Esophagus squamous epithelium (tissue), 5 donors: ENCODE measurements at regions not wholly inside any gene's neighbourhood (a gene's known extent, or its start where the extent isn't known, plus 50 kb on each side); places are given as distances from the start of the nearest gene placed in this dataset.

Experiments
- DNase-seq: peaks from one replicate; lab custom pipeline; 2025; lab: John Stamatoyannopoulos, UW
- H3K27ac ChIP-seq, 4 donors: fragments of 200-600 bp; sonication (generic); one replicate each; pipeline ENCODE4 v1.5.1; 2016 to 2019; ENCODE audit warnings: mild to moderate bottlenecking in 1 of 4
- H3K27me3 ChIP-seq, 4 donors: fragments of 200-600 bp; sonication (generic); 1 replicate in 3 of 4; 2 replicates in 1 of 4; pipeline versions ENCODE4 v1.5.1 to v1.6.0; 2017 to 2021; ENCODE audit warnings: antibody characterized with exemption in 1 of 4
- H3K36me3 ChIP-seq, 3 donors: fragments of 200-600 bp; sonication (generic); one replicate each; pipeline ENCODE4 v1.5.1; 2016 to 2019
- H3K4me1 ChIP-seq, 3 donors: fragments of 200-600 bp; sonication (generic); one replicate each; pipeline ENCODE4 v1.5.1; 2017 to 2019
- H3K4me3 ChIP-seq, 4 donors: fragments of 200-600 bp; sonication (generic); 1 replicate in 3 of 4; 2 replicates in 1 of 4; pipeline ENCODE4 v1.5.1; 2016 to 2019; ENCODE audit warnings: mild to moderate bottlenecking in 2 of 4, moderate library complexity in 1 of 4
- H3K9me3 ChIP-seq, 3 donors: fragments of 200-600 bp; sonication (generic); one replicate each; pipeline ENCODE4 v1.5.1; 2016 to 2019
- POLR2A ChIP-seq, 4 donors: fragments of 450-650 bp; IDR thresholded peaks; one replicate each; pipeline ENCODE4 v1.6.1; 2017; ENCODE audit warnings: antibody characterized with exemption in 4 of 4, mild to moderate bottlenecking in 4 of 4, moderate library complexity in 3 of 4
- WGBS, 2 donors: methylation state at CpG; one replicate each; pipeline ENCODE4 v1.1.5; 2018; 5-methylcytosine and 5-hydroxymethylcytosine counted together
- intact Hi-C: fragments of 100-400 bp; cut with DNase I; formaldehyde crosslinking; loops from one replicate; pipeline ENCODE4 v1.15.0; 2022
- TF ChIP-seq, protein P1 (sequence below), 6 experiments: fragments of 450-650 bp in 4 of 6; fragments of 200-600 bp in 2 of 6; sonication (generic) in 2 of 6; IDR thresholded peaks; one replicate each; pipeline ENCODE4 v1.5.1; 2016 to 2019; ENCODE audit warnings: antibody characterized with exemption in 6 of 6, mild to moderate bottlenecking in 4 of 6, moderate library complexity in 4 of 6
- donor health status: DM: yes; HTN: yes; CAD: no.

DNA sequence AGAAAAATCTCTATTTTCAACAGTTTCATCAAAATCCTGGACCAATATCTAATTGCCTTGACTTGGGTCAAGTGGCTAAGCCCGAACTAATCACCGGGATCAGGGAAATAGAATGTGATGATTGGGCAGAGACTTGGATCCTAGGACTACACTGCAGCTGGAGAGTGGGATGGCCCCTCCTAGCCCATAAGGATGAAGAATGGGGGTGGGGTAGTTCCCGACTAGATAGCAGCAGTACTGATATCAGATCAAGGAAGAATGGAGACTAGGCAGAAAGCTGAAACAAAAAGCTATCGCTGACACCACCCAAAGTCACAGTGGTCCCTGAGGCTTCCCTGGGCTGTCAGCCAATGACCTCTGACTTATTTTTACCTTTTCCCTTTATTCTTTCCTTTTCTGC is 160.4 kb upstream of the PHYHIPL start:
- no peak for DNase-seq
- Histone ChIP-seq H3K9me3 (no peaks in the 10 kb centered on the region), H3K36me3 (no peaks in the 10 kb centered on the region), H3K27ac (no peak overlapping the region), H3K4me1 (no peaks in the 10 kb centered on the region), H3K4me3 (no peak overlapping the region), H3K27me3 (no peaks in the 10 kb centered on the region)
- 70 to 74% methylated on average over 4 of the region's 4 CpGs for WGBS, 2 donors
- intact Hi-C loops: no loop called here
- TF ChIP-seq, protein P1, sequence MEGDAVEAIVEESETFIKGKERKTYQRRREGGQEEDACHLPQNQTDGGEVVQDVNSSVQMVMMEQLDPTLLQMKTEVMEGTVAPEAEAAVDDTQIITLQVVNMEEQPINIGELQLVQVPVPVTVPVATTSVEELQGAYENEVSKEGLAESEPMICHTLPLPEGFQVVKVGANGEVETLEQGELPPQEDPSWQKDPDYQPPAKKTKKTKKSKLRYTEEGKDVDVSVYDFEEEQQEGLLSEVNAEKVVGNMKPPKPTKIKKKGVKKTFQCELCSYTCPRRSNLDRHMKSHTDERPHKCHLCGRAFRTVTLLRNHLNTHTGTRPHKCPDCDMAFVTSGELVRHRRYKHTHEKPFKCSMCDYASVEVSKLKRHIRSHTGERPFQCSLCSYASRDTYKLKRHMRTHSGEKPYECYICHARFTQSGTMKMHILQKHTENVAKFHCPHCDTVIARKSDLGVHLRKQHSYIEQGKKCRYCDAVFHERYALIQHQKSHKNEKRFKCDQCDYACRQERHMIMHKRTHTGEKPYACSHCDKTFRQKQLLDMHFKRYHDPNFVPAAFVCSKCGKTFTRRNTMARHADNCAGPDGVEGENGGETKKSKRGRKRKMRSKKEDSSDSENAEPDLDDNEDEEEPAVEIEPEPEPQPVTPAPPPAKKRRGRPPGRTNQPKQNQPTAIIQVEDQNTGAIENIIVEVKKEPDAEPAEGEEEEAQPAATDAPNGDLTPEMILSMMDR (IDR thresholded peaks at IDR 0.05): no peak
- TF ChIP-seq POLR2A (IDR thresholded peaks at IDR 0.05): no peak

DNA sequence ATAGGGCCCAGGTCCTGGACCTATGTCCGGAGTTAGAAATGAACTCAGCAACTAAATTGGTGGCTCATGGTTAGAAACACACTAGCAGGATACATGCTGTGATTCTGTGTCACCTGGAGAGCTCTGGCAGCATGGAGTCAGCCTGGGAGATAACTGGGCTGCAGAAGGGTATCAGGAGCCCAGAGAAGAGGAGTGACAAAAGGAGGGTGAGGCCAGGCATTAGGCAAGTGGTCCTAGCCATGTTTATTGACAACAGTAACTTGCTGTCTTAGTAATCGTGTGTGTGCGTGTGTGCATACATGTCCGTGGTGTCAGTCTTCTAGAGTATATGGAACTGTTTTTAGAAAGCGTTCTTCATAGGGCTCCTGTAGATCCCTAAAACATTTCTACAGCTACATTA is 157.5 kb upstream of the PHYHIPL start:
- H3K9me3 ChIP-seq: no peaks in the 10 kb centered on the region
- no peaks in the 10 kb centered on the region for H3K36me3 ChIP-seq
- DNase-seq: no peak
- H3K4me3 ChIP-seq: no peak overlapping the region
- no peak overlapping the region for H3K27ac ChIP-seq
- no peaks in the 10 kb centered on the region for H3K27me3 ChIP-seq
- intact Hi-C loops: no loop called here
- H3K4me1 ChIP-seq: no peaks in the 10 kb centered on the region
- TF ChIP-seq POLR2A (IDR thresholded peaks at IDR 0.05): no peak
- TF ChIP-seq, protein P1 (IDR thresholded peaks at IDR 0.05): no peak
- 73 to 88% methylated on average over 5 of the region's 5 CpGs for WGBS, 2 donors

DNA sequence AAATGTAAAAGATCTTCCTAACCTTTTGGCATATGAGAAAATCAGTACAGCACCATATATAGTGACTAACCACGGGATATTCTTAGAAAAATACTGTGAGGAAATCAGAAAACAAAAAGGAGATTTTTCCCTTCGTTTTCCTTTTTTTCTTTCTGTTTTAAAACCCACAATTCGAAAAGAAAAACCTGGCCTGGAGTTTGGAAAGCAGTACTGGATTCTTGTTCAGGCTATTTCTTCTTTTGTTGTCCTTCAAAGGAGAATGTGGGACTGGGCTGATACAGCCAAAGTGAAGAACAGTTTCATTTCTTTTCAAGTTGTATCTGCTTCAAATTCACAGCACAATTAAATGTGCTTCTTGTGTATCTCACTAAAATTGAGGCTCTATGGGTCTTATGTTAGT is 156.8 kb upstream of the PHYHIPL start:
- H3K27me3 ChIP-seq: no peaks in the 10 kb centered on the region
- TF ChIP-seq, protein P1 (IDR thresholded peaks at IDR 0.05): no peak
- TF ChIP-seq POLR2A (IDR thresholded peaks at IDR 0.05): no peak
- no peaks in the 10 kb centered on the region for H3K9me3 ChIP-seq
- no peaks in the 10 kb centered on the region for H3K36me3 ChIP-seq
- no peaks in the 10 kb centered on the region for H3K4me1 ChIP-seq
- H3K4me3 ChIP-seq: no peak overlapping the region
- 12 to 18% methylated on average over 3 of the region's 3 CpGs for WGBS, 2 donors
- intact Hi-C loops: no loop called here
- H3K27ac ChIP-seq: no peak overlapping the region
- DNase-seq: no peak

DNA sequence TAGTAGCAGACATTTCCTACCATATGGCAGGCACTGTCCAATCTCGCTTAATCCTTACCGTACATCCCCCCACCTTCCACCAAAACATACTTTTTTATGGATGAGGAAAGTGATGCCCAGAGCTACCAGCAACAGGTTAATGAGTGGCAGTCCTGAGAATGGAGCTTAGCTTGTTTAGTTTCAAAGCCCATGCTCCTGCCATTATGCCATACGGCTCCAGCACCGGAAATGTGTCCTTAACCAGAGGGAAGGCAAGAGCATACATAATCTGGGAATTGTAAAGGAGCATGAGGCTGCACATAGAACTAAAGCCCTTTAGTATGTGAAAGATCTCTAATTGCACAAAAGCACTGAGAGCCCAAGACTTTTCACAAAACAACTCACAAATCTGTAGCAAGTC is 155.9 kb upstream of the PHYHIPL start:
- Histone ChIP-seq H3K36me3 (no peaks in the 10 kb centered on the region), H3K27ac (no peak overlapping the region), H3K4me1 (no peaks in the 10 kb centered on the region), H3K27me3 (no peaks in the 10 kb centered on the region), H3K9me3 (no peaks in the 10 kb centered on the region), H3K4me3 (no peak overlapping the region)
- TF ChIP-seq, protein P1 (IDR thresholded peaks at IDR 0.05): no peak
- no peak for TF ChIP-seq POLR2A (IDR thresholded peaks at IDR 0.05)
- intact Hi-C loops: no loop called here
- WGBS, 2 donors: 96 to 100% methylated on average over 4 of the region's 4 CpGs
- DNase-seq: no peak

DNA sequence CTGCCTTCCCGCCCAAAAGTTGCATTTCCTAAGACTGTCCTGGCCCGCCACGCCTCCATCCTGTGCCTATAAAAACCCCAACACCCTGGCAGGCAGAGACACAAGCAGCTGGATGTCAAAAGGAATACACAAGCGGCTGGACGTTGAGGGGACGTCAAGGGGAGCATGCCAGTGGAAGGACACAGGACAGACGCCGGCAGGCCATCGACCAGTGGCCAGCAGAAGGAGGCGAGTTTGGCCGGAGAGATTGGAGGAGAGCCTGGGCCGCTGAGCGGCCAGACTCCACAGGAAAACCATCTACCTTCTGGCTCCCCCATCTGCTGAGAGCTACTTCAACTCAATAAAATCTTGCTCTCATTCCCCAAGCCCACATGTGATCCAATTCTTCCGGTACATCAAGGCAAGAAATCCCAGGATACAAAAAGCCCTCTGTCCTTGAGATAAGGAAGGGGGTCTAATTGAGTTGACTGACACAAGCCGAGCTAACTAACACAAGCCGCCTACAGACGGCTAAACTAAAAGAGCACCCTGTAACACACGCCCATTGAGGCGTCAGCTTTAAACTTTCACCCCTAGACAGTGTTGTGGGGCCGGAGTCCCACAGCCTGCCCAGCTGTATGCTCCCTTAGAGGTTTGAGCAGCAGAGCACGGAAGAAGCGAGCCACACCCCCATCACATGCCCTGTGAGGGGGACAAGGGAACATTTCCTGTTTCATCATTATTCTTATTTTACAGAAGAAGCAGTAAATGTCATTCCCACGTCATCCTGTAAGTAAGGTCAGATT is 150.3 kb upstream of the PHYHIPL start:
- TF ChIP-seq, protein P1 (IDR thresholded peaks at IDR 0.05): no peak
- TF ChIP-seq POLR2A (IDR thresholded peaks at IDR 0.05): no peak
- H3K27me3 ChIP-seq: no peaks in the 10 kb centered on the region
- intact Hi-C loops: no loop called here
- no peak overlapping the region for H3K4me3 ChIP-seq
- H3K27ac ChIP-seq: no peak overlapping the region
- H3K4me1 ChIP-seq: no peaks in the 10 kb centered on the region
- no peaks in the 10 kb centered on the region for H3K9me3 ChIP-seq
- WGBS, 2 donors: 85 to 87% methylated on average over 19 to 22 of the region's 23 CpGs
- DNase-seq: no peak
- H3K36me3 ChIP-seq: no peaks in the 10 kb centered on the region
